Inferior parietal cortex (tissue), 1 donor: ENCODE measurements at regions not wholly inside any gene's neighbourhood (a gene's known extent, or its start where the extent isn't known, plus 50 kb on each side); places are given as distances from the start of the nearest gene placed in this dataset.
"Not testable (repeated sequence)": the region's sequence is repeated elsewhere in the genome, so short reads cannot be mapped to it uniquely, and the experiment has no call there.

ENCODE experiments used
- DNase-seq: peaks from one replicate; pipeline ENCODE4 v3.0.0-alpha.2; 2016; ENCODE audit errors: extremely low spot score

- not testable (repeated sequence) for DNase-seq
Observed at GRCh38 chr1:146324463-146324862, 95.6 kb upstream of the NOTCH2NLA start.

- DNase-seq, result not testable (repeated sequence)
Observed at GRCh38 chr1:146323302-146323701, 94.5 kb upstream of the NOTCH2NLA start.

GRCh38 chr1:146322893-146323292 is 94.1 kb upstream of the NOTCH2NLA start:
- DNase-seq, result not testable (repeated sequence)

GRCh38 chr1:146318715-146319114 is 89.9 kb upstream of the NOTCH2NLA start:
- DNase-seq, result not testable (repeated sequence)

GRCh38 chr1:146317785-146318184 is 89.0 kb upstream of the NOTCH2NLA start:
- not testable (repeated sequence) for DNase-seq

- DNase-seq, result not testable (repeated sequence)
Observed at GRCh38 chr1:146314449-146315246, 85.8 kb upstream of the NOTCH2NLA start.

- DNase-seq, result not testable (repeated sequence)
Observed at GRCh38 chr1:146310579-146310978, 81.8 kb upstream of the NOTCH2NLA start.

GRCh38 chr1:146309427-146309826 is 80.6 kb upstream of the NOTCH2NLA start:
- not testable (repeated sequence) for DNase-seq

- DNase-seq, result not testable (repeated sequence)
Observed at GRCh38 chr1:146308892-146309291, 80.1 kb upstream of the NOTCH2NLA start.

GRCh38 chr1:146308152-146308551 is 79.3 kb upstream of the NOTCH2NLA start:
- DNase-seq, result not testable (repeated sequence)

GRCh38 chr1:146307632-146308031 is 78.8 kb upstream of the NOTCH2NLA start:
- DNase-seq, result not testable (repeated sequence)

- not testable (repeated sequence) for DNase-seq
Observed at GRCh38 chr1:146306651-146307050, 77.8 kb upstream of the NOTCH2NLA start.

- DNase-seq, result not testable (repeated sequence)
Observed at GRCh38 chr1:146305442-146305841, 76.6 kb upstream of the NOTCH2NLA start.

GRCh38 chr1:146298575-146298897 is 69.7 kb upstream of the NOTCH2NLA start:
- DNase-seq, result not testable (repeated sequence)

GRCh38 chr1:146297781-146298574 is 69.2 kb upstream of the NOTCH2NLA start:
- DNase-seq, result not testable (repeated sequence)

- not testable (repeated sequence) for DNase-seq
Observed at GRCh38 chr1:146292940-146293936, 64.4 kb upstream of the NOTCH2NLA start.

GRCh38 chr1:146292424-146292823 is 63.6 kb upstream of the NOTCH2NLA start:
- not testable (repeated sequence) for DNase-seq

- DNase-seq, result not testable (repeated sequence)
Observed at GRCh38 chr1:146287881-146288280, 59.1 kb upstream of the NOTCH2NLA start.

- not testable (repeated sequence) for DNase-seq
Observed at GRCh38 chr1:146284760-146285159, 55.9 kb upstream of the NOTCH2NLA start.

- DNase-seq, result not testable (repeated sequence)
Observed at GRCh38 chr1:146283527-146283880, 54.7 kb upstream of the NOTCH2NLA start.

GRCh38 chr1:146282807-146283526 is 54.1 kb upstream of the NOTCH2NLA start:
- DNase-seq, result not testable (repeated sequence)
